Neural progenitor cell (in vitro differentiated cells): ENCODE measurements at regions not wholly inside any gene's neighbourhood (a gene's known extent, or its start where the extent isn't known, plus 50 kb on each side); places are given as distances from the start of the nearest gene placed in this dataset.
"Not testable (repeated sequence)": the region's sequence is repeated elsewhere in the genome, so short reads cannot be mapped to it uniquely, and the experiment has no call there.

Experiments used
- EZH2 ChIP-seq: fragments of 200-600 bp; sonication (generic); IDR thresholded peaks from 2 replicates; pipeline ENCODE4 v1.6.1; 2017; ENCODE audit warnings: antibody characterized with exemption, mild to moderate bottlenecking, moderate library complexity
- TF ChIP-seq, protein P1 (sequence below): fragments of 200-600 bp; sonication (generic); IDR thresholded peaks from 2 replicates; pipeline ENCODE4 v1.5.1; 2017; ENCODE audit warnings: antibody characterized with exemption, mild to moderate bottlenecking

DNA sequence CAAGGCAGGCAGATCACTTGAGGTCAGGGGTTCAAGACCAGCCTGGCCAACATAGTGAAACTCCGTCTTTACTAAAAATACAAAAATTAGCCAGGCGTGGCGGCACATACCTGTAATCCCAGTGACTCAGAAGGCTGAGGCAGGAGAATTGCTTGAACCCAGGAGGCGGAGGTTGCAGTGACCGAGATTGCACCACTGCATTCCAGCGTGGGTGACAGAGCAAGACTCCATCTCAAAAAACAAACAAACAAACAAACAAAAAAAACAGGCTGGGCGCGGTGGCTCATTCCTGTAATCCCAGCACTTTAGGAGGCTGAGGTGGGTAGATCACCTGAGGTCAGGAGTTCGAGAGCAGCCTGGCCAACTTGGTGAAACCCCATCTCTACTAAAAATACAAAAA lies 122.8 kb upstream of the PABPC3 start:
- TF ChIP-seq, protein P1, sequence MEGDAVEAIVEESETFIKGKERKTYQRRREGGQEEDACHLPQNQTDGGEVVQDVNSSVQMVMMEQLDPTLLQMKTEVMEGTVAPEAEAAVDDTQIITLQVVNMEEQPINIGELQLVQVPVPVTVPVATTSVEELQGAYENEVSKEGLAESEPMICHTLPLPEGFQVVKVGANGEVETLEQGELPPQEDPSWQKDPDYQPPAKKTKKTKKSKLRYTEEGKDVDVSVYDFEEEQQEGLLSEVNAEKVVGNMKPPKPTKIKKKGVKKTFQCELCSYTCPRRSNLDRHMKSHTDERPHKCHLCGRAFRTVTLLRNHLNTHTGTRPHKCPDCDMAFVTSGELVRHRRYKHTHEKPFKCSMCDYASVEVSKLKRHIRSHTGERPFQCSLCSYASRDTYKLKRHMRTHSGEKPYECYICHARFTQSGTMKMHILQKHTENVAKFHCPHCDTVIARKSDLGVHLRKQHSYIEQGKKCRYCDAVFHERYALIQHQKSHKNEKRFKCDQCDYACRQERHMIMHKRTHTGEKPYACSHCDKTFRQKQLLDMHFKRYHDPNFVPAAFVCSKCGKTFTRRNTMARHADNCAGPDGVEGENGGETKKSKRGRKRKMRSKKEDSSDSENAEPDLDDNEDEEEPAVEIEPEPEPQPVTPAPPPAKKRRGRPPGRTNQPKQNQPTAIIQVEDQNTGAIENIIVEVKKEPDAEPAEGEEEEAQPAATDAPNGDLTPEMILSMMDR = not testable (repeated sequence)
- TF ChIP-seq EZH2 = not testable (repeated sequence)
